A204.1 (cell line): ENCODE measurements at regions not wholly inside any gene's neighbourhood (a gene's known extent, or its start where the extent isn't known, plus 50 kb on each side); places are given as distances from the start of the nearest gene placed in this dataset.

ENCODE experiments used
- FAIRE-seq: peaks from 2 replicates; lab custom pipeline; 2012; peaks lifted over from hg19 to GRCh38; lab: Jason Lieb, UNC

- FAIRE-seq = no peak
These were observed 58.2 kb upstream of the ARRDC4 start for GRCh38 chr15:97902140-97902780.

- FAIRE-seq = no peak
These were observed 56.9 kb upstream of the ARRDC4 start for GRCh38 chr15:97903560-97903959.

- FAIRE-seq = no peak
These were observed 56.4 kb upstream of the ARRDC4 start for GRCh38 chr15:97903971-97904572.

GRCh38 chr15:97909291-97909891, 51.1 kb upstream of the ARRDC4 start:
- FAIRE-seq = peak; percentile 91
